ENCODE measurements at regions not wholly inside any gene's neighbourhood (a gene's known extent, or its start where the extent isn't known, plus 50 kb on each side); places are given as distances from the start of the nearest gene placed in this dataset.

DNA sequence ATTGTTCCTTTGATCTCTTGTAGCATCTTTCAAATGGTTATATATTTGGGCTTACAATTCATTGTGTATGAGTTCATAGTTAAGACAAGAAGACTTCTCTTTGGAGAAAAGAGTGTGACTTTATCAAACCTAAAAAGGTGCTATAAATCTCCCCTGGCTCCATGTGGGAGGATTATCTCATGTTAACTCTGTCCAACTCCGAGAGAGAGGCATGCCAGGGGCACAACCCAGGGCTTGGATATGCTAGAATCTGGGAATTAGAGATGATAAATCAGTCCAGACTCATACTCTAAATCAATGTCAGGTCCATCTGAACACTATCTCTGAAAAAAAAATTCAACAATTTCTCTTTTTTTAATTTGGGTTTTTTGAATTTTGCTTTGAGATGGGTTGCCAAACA lies 462.8 kb downstream of the TUSC7 start:
- no peak for DNase-seq

DNA sequence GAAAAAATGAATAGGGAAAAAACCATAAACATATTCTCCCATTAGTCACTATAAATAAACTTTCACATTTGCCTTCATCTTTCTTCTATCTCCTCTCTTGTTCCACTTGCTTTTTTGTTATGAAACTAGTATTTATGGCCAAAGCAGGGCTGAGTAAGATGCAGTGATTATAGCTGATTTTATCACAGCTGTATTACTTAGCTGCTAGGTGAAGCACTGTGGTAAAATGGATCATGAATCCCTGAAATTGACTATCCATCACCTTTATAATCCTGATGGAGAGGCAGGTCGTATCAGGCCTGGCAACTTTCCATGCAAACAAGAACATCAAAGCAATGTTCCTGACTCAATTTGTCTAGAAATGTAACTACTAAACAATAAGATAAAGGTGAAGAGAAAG lies 471.6 kb downstream of the TUSC7 start:
- DNase-seq = no peak

DNA sequence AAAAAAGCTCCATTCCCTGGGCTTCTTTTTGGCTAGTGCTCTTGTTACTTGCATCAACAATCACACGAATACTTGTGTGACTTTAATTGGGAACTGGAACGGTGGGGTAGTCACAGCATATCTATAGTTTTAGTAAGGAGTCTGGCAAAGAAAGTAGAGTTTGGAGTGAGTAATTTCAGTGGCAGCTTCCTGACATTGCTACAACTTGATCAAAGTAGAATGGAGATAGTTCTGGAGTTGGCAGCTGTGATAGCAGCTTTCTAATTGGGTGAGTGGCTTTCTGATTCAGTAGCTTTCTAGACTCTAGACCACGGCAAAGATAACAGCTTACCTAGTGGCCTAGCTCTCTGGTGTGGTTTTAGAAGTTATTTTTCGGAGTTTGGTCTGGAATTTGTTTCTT lies 475.0 kb downstream of the TUSC7 start:
- DNase-seq = no peak

DNA sequence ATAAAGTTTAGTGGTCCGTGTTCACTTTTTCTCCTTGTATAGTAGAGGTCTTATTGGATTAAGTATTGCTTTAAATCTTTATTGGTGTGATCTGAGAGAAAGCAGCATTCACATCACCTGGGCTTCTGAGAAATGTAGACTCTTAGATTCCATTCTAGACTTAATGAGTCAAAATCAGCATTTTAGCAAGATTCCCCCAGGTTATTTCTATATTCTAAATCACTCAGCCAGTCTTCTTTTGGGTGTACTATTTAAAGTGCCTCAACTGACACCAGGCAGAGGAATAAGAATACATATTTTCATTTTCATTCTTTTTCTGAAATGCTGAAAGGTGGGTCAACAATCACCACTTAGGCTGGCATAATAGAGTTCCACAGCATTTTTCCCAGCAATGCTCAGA lies 481.7 kb downstream of the TUSC7 start:
- DNase-seq = no peak

DNA sequence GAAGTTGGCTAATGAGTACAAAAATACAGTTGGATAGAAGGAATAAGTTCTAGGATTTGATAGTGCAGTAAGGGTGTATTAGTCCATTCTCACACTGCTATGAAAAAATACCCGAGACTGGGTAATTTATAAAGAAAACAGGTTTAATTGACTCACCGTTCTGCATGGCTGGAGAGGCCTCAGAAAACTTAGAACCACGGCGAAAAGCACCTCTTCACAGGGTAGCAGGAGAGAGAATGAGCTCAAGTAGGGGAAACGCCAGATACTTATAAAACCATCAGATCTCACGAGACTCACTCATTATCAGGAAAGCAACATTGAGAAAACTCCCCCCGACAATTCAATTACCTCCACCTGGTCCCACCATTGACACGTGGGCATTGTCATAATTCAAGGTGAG lies 483.3 kb downstream of the TUSC7 start:
- no peak for DNase-seq

DNA sequence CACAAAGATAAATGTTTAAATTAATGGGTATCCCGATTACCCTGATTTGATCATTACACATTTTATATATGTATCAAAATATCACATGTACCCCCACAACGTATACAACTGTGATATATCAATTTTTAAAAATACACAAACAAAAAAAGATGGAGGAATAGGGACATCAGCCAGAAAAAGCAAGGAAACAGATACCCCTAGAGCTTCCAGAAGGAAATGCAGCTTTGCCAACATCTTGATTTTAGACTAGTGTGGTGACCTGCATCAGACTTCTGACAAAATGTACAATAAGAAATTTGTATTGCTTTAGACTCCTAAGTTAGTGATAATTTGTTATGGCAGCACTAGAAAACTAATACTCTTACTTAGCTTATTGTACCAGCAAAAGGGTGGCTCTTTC lies 483.8 kb downstream of the TUSC7 start:
- DNase-seq = no peak

DNA sequence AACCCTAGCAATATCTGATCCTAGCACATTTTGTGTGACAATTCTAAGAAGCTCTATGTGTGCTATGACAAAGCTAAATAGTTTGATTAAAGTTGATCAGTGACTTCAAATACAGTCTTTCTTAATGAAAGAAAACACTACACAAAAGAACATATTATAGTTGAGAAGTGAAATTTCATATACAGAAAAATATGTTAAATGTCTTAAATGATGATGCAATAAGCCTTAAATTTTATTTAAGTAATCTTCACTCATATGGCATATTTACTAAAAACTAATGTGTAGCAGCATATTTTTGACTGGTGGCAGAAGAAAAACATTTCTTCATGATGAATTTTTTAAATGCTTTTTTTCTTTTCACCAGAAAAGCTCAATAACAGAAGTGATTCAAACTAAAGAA lies 485.5 kb downstream of the TUSC7 start:
- no peak for DNase-seq

DNA sequence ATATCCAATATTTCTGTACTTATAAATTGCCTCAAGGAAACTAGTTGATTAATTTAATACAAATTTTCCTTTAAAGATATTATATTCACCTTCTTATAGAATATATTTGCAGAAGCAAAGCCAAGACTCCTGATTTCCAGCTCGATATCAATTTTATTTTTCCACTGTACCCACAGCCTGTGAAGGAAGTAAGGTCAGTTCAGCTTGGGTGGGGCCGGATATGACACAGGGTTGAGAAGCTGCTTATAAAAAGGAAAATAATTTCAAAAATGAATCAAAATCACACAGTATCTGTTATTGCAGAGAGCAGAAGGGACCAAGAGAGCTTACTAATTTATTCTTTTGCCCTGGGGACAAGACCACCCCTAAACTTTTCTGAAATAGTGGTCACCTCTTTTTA lies 491.4 kb downstream of the TUSC7 start:
- no peak for DNase-seq

DNA sequence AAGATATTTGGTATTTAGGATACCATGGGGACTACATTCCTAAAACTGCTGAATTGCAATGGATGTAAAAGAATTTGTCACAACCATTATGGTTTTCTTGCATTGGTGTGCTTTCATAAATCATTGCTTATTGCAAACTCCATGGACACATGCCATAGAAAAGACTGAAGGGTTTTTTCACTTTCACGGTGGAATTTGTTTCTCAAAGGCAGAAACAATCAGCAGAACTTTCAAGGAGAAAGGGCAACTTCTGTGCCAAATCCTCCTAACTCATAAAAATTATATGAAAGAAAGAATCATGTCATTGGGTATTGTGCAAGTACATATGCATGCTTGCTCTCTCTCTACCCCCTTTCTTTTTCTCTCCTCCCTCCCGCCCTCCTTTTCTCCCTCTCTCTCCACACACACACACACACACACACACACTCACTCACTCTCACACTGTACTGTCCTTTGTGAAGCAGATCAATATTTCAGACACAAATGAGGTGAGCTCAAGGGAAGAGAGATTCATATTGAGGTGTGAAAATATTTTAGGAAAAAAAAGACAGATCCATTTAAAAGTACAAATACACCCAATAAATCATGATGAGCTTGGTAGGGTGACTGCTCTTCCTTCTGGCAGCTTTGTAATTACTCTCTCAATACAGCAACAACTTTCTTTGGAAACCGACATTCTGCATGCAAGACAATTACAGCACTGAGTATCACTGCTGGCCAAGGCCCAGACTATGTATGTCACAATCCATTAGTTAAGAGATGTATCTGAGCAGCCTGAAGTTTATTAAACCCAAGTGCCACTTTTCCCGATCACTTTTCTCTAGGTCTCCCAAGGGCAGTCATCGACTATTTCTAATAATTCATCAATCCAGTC lies 492.6 kb downstream of the TUSC7 start:
- DNase-seq = no peak

DNA sequence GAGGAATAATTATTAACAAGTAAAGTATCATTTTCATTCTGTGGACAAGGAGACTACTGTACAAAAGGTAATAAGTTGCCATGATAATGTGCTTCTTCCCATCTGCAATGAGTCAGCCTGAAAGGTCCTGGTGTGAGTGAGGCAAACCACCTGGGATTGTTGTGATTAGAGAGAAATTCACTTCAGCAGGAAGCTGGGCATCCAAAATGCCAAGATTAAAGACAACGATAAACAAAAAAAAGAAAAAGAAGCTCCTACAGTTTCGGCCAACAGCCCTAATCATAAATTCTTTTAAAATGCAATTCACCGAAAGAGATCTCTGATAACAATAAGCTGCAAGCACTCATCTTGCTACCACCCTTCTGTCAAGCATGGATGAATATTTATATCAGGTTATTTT lies 507.8 kb downstream of the TUSC7 start:
- no peak for DNase-seq

DNA sequence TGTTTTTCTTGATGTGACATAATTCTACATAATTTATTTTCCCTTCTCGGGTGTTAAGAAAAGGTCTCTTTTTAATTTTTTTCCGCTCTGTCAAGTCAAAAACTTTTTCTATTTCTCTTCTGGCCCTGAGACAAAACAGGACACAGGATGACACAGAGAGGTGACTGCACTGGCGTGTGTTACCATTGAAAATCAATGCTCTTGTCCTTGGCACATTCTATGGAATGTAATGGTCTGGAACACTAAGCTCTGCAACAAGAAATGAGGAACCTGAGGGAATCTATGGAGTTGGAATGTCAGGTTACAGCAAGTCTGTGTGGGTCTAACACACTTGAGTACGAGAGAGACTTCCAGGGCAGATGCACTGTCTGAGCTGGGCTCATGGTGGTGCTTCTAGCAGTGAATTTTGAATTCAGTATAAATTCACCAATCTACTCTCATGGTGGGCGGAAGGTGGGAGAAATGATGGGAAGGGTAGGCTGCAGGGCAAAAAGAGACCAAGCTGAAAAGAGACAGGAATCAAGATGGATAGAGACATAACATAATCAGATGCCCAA lies 508.3 kb downstream of the TUSC7 start:
- DNase-seq = peak in 6 of 56 donors; percentile 1 to 39 (median 8)

DNA sequence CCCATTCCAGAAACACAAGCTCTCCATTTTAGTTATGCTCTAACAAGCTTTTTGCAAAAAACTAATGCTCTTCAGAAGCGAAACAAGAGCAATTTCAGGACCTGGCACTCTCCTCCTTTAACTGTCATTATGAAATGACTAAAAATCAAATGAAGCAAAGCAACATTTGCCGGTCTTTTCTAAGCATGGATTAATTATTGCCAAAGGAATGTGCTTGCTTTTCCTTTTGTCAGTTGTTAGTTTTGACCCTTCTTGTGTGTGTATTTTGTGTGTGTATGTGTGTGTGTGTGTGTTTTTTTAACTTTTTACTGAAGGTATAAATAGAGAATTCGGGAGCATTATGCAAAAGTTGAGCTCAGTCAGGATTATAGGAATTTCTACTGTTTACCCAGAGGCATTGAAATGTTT lies 509.1 kb downstream of the TUSC7 start:
- DNase-seq = no peak

DNA sequence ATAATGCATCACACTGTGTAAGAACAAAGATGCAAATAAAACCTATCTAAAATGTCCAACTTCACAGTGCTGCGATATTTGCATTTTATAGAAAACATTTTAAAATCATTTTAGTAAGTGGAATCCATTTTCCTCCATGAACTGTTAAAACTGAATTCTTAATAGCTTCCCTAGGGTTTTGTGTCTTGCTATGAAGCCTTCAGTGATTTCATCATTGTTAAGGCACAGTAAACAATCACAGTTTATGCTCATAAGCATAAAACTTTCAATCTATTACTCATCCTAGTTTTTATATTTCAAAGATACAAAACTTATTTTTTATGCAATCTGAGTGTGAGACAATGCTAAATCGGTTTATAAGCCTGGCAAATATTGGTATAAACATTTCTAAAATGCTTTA lies 509.7 kb downstream of the TUSC7 start:
- no peak for DNase-seq

DNA sequence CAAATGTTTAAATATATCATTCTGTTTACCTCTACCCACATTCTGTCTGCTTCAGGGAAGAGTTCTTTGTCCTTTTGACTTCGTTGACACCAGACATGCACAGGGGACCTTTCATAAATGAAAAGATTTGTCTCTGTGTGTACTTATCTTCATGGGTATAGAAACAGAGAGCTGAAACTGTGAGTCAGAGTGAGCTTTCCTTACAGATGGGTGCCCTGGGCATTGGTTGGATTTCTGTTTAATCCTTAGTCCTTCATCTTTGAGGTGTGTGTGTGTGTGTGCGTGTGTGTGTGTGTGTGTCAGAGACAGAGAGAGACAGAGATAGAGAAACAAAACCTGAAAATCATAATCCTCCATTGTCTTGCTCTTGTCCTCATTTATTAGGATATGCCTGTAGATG lies 517.4 kb downstream of the TUSC7 start:
- DNase-seq = no peak

DNA sequence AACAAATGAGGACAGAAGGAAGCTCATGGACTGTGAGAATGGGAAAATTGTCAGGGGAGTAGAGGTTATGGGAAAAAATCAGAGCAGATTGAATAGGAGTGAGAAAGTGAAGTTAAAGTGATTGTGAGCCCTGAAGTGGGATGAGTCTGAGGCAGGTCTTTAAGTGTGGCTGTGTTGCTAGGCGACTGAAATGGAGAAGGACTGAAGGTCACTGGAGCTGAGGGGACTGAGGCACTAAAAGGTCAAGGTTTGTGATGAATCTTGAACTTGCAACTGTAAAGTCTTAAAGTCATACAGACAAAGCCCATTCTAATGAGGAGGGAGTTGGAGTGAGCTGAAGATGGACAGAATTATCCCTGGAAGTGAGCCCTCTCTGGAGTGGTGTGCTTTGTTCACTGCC lies 518.9 kb downstream of the TUSC7 start:
- DNase-seq = no peak

DNA sequence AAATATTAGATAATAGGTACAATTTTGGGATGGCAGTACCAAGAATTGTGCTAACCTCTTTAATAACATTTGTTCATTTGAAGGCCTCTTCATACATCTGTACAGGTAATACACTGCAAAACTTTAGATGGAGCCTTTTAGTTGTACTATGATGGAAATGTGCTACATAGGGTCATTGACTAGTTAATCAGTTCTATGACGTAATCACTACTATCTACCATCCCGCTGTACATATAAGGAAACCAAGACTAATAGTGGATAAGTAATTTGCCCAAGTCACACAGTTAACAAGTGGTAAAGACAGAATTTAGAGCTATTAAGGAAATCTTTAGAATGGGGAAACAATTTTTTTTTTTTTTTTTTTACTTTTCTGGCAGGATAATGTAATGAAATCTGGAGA lies 521.3 kb downstream of the TUSC7 start:
- DNase-seq = no peak

DNA sequence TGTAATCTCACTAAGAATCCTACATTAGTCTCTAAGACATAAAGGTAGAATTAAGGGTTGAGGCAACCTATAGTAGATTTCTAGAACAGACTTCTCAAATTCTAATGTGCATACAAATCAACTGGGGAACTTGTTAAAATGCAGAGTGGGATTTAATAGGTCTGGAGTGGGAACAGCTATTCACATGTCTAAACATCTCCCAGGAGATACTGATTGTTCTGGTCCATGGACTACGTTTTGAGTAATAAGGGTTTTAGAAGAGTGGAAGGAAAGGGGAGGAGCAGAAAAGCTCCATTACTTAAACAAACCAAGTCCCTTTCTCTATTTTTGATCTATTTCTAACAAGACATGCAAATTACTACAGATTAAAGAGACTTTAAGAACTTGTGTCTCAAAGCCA lies 524.8 kb downstream of the TUSC7 start:
- DNase-seq = no peak

DNA sequence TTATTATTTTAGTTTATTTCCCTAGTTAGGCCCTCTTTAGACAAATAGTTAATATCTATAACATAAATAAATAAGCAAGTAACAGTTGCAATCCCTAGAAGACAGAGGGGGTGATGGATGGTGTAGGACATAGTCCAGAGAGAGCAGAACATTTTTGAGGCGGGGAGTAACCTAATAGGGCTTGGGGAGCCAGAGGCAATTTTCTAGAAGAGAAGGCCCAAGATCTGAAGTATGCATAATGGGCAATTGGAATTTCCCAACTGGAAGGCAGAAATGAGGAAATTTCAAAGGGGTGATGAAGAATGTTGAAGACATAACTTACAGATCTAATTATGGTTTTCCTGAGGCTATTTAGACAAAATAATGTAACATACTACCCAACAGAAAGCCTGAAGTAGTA lies 525.7 kb downstream of the TUSC7 start:
- no peak for DNase-seq

DNA sequence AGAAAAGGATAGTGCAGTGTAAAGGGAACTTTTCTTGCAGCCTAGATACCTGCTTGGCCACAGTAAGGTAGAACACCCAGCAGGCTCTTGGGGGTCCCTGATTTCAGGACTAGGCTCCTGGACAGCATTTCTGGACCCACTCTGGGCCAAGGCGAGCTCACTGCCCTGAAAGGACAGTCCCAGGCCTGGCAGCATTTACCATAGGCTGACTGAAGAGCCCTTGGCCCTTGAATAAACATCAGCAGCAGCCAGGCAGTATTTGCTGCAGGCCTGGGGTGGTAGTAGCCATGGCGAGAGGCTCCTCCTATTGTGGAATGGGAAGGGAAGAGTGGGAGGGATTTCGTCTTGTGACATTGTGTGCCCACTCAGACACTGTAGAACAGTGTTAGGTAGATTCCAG lies 529.2 kb downstream of the TUSC7 start:
- DNase-seq = no peak

DNA sequence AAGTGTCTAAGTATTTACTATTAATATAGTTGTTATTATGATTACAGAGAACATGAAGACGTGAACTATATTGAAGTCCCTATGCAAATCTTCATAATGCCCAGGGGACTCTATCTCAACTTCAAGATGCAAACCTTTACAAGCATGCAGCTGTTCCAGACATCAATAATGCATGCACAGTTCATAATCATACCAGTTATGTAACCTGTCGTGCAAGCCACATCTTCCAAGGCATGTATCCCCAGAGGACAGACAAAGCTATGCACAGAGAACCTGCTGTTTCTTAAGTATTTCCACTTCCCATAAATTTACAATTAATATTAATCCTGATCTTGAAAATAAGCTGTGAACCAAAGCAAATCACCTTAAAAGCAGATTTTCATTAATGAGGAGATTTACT lies 534.1 kb downstream of the TUSC7 start:
- DNase-seq = no peak

DNA sequence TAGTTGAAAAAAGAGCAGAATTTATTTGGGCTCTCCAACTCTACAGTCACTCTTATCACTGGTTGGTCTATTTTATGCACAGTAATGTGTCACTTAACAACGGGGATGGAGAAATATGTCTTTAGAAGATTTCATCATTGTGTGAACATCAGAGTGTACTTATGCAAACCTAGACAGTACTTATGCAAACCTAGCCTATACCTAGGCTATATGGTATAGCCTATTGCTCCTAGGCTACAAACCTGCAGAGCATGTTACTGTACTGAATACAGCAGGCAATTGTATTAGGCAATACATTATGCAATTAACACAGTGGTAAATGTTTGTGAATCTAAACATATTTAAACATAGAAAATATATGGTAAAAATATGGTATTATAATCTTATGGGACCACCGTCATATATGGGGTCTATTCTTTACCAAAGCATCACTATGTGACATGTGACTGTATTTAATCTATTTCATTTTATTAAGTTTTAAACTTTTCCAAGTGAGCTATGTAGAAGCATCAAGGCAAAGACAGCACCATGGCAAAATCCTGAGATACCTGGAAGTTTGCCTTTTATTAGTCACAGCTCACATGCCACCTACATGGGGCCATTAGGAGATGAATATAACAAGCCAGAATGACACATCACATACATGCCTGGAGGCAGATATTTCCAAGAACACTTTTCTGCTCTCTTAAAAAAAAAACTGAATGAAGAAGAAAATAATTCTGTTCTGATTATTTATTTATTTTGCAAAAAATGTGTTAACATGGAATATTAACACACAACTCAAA lies 537.4 kb downstream of the TUSC7 start:
- no peak for DNase-seq

DNA sequence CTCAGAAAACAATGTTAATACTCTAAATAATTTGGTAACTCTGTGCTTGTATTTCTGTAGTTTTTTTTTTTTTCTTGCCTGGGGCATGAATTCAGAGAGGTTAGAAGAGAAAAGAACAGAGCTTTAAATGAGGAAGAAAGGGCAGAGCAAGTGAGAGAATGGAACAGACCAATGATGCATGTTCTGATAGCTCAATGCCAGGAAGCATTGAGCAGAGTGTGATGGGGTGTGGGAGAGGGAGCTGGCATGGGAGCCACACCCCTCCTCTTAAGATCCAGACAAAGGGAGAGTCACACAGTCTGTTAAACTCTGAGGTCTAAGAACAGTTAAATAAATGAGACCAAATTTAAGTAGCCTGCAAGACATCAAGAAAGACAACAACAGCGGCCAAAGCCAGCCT lies 538.6 kb downstream of the TUSC7 start:
- DNase-seq = no peak

DNA sequence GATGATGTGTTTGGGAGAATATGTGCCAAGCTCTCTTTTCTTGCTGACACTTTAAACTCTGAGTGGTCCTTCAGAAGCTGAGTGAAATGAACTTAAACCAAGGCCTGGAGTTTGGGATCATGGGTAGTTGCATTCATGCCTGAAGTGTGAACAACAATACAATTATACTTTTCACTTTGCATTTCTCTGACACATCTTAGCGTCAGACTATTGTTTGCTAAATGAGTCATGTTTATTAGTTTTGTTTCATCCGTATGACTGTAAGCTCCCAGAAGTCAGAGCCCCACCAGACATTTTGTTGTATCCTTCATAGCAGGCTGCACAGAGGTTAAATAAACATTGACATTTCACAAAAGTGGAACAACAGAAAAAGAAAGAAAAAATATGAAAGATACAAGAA lies 542.6 kb downstream of the TUSC7 start:
- no peak for DNase-seq
